HEK293 (cell line): ENCODE measurements at regions not wholly inside any gene's neighbourhood (a gene's known extent, or its start where the extent isn't known, plus 50 kb on each side); places are given as distances from the start of the nearest gene placed in this dataset.

Experiments used
- CTCF ChIP-seq: fragments of 450-650 bp; formaldehyde crosslinking; IDR thresholded peaks from 2 replicates; pipeline ENCODE4 v1.5.1; 2016; ENCODE audit warnings: missing biosample characterization, missing genetic modification characterization
- ZNF133 ChIP-seq: fragments of 450-650 bp; formaldehyde crosslinking; IDR thresholded peaks from 2 replicates; pipeline ENCODE4 v1.5.1; 2016; ENCODE audit warnings: missing biosample characterization, missing genetic modification characterization
- ZNF26 ChIP-seq: fragments of 450-650 bp; formaldehyde crosslinking; IDR thresholded peaks from 2 replicates; pipeline ENCODE4 v1.5.1; 2016; ENCODE audit warnings: missing biosample characterization, missing genetic modification characterization
- ZNF311 ChIP-seq: fragments of 450-650 bp; formaldehyde crosslinking; IDR thresholded peaks from 2 replicates; pipeline ENCODE4 v1.5.1; 2017; ENCODE audit warnings: missing biosample characterization, missing genetic modification characterization, borderline replicate concordance
- ZNF510 ChIP-seq: fragments of 450-650 bp; formaldehyde crosslinking; IDR thresholded peaks from 2 replicates; pipeline ENCODE4 v1.5.1; 2018; ENCODE audit warnings: mild to moderate bottlenecking, missing genetic modification characterization, missing biosample characterization; ENCODE audit not compliant: insufficient replicate concordance

GRCh38 chr12:98371419-98371818, 144.0 kb upstream of the TMPO start:
- TF ChIP-seq ZNF133 (tag by site-specific recombination) = no peak
- TF ChIP-seq CTCF (tag by site-specific recombination) = no peak
- TF ChIP-seq ZNF311 = no peak
- no peak for TF ChIP-seq ZNF26
- TF ChIP-seq ZNF510 (tag by site-specific recombination) = no peak
